ENCODE measurements at regions not wholly inside any gene's neighbourhood (a gene's known extent, or its start where the extent isn't known, plus 50 kb on each side); places are given as distances from the start of the nearest gene placed in this dataset.
"Not testable (repeated sequence)": the region's sequence is repeated elsewhere in the genome, so short reads cannot be mapped to it uniquely, and the experiment has no call there.

DNA sequence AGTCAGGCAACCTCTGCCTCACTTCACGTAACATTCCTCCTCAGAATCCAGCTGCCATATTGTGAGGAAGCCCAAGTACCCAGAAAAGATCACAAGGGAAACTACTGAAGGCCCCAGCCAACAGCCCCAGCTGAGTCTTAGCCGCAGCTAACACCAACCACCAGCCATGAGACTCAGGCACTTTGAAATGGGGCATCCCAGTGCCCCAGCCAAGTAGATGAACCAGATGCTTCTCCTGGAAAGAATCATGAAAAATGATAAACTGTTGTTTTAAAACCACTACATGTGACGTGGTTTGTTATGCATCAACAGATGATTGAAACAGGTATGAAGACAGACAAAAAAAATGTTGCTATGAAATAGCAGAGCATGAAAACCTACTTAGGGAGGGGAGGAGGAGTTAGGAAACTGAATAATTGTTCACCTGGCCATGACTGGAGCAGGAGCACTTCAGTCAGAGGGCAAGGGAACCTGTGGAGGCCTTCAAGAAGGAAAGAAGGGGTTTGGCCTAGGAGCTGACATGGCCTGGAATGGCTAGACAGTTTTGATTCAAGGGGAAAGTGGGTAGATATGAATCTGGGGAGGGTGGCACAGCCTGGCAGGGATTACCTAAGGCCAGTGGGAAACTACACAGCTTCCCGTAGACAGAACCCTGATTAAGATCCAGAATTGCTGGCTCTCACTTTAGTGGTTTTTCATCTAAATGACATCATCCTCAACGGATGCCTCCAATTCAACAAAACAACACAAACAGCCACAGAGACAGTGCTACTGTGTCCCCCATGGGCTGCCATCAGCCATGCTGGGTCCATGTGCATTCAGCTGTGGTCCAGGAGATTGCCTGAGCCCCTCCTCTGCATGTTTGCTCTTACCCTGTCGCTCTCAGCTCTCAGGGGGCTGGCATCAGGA is 211.6 kb downstream of the SYK start:
- no peaks in the 10 kb centered on the region for H3K27me3 ChIP-seq
- WGBS, 4 donors, result 88 to 96% (median 91%) methylated on average over 4 to 6 of the region's 6 CpGs
- no peaks in the 10 kb centered on the region for H3K9me3 ChIP-seq (replicated peaks in 1 of 3)
- no peak overlapping the region for H3K4me3 ChIP-seq
- TF ChIP-seq, protein P1, sequence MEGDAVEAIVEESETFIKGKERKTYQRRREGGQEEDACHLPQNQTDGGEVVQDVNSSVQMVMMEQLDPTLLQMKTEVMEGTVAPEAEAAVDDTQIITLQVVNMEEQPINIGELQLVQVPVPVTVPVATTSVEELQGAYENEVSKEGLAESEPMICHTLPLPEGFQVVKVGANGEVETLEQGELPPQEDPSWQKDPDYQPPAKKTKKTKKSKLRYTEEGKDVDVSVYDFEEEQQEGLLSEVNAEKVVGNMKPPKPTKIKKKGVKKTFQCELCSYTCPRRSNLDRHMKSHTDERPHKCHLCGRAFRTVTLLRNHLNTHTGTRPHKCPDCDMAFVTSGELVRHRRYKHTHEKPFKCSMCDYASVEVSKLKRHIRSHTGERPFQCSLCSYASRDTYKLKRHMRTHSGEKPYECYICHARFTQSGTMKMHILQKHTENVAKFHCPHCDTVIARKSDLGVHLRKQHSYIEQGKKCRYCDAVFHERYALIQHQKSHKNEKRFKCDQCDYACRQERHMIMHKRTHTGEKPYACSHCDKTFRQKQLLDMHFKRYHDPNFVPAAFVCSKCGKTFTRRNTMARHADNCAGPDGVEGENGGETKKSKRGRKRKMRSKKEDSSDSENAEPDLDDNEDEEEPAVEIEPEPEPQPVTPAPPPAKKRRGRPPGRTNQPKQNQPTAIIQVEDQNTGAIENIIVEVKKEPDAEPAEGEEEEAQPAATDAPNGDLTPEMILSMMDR (IDR thresholded peaks at IDR 0.05), result no peak
- TF ChIP-seq POLR2A (IDR thresholded peaks at IDR 0.05), result no peak
- no peak for DNase-seq
- intact Hi-C loops (cut with DNase I), result no loop called here
- H3K27ac ChIP-seq, result no peak overlapping the region
- H3K4me1 ChIP-seq (replicated peaks in 1 of 2), result no peaks in the 10 kb centered on the region
- H3K36me3 ChIP-seq (replicated peaks in 1 of 2), result no peaks in the 10 kb centered on the region

DNA sequence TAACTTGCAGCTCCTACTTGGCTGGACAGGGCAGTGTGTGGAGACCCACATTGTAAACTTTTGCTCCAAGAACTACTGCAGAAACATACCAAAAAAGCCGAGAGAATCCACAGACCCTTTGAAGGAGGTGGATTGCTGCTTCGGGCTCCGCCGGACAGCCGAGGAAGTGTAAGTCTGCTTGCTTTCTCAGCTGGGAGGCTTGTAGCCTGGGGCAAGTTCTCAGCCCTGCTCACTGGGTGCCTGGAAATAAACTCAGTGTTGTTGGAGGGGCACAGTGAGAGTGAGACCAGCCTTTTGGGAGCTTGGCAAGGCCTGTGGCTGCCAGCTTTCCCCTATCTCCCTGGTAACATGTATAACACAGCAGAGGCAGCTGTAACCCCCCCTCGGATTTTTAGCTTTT is 215.6 kb downstream of the SYK start:
- TF ChIP-seq, protein P1 (IDR thresholded peaks at IDR 0.05), result no peak
- no peak for TF ChIP-seq POLR2A (IDR thresholded peaks at IDR 0.05)
- DNase-seq, result no peak
- Histone ChIP-seq H3K4me3 (no peak overlapping the region), H3K27ac (no peak overlapping the region), H3K36me3 (replicated peaks in 1 of 2) (no peaks in the 10 kb centered on the region), H3K4me1 (replicated peaks in 1 of 2) (no peaks in the 10 kb centered on the region), H3K27me3 (no peaks in the 10 kb centered on the region), H3K9me3 (replicated peaks in 1 of 3) (no peaks in the 10 kb centered on the region)
- intact Hi-C loops (cut with DNase I), result no loop called here
- 81 to 95% (median 86%) methylated on average over 6 of the region's 6 CpGs for WGBS, 4 donors

DNA sequence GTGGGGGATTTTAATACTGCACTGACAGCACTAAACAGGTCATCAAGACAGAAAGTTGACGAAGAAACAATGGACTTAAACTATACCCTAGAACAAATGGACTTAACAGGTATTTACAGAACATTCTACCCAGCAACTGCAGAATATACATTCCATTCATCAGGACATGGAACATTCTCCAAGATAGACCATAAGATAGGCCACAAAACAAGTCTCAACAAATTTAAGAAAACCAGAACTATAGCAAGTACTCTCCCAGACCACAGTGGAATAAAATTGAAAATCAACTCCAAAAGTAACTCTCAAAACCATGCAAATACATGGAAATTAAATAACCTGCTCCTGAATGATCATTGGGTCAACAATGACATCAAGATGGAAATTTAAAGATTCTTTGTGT is 218.3 kb downstream of the SYK start:
- WGBS, 4 donors, result 83 to 100% (median 85%) methylated on average over 1 of the region's 1 CpG
- intact Hi-C loops (cut with DNase I); H3K27ac ChIP-seq; H3K4me3 ChIP-seq; H3K27me3 ChIP-seq; H3K4me1 ChIP-seq (replicated peaks in 1 of 2); DNase-seq; H3K9me3 ChIP-seq (replicated peaks in 1 of 3); H3K36me3 ChIP-seq (replicated peaks in 1 of 2): not testable (repeated sequence)

DNA sequence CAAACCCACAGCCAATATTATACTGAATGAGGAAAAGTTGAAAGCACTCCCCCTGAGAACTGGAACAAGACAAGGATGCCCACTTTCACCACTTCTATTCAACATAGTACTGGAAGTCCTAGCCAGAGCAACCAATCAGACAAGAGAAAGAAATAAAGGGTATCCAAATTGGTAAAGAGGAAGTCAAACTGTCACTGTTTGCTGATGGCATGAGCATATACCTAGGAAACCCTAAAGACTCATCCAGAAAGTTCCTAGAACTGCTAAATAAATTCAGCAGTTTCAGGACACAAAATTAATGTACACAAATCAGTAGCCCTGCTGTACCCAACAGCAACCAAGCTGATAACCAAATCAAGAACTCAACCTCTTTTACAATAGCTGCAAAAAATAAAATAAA is 220.0 kb downstream of the SYK start:
- H3K4me3 ChIP-seq; H3K9me3 ChIP-seq (replicated peaks in 1 of 3); intact Hi-C loops (cut with DNase I); H3K36me3 ChIP-seq (replicated peaks in 1 of 2); H3K4me1 ChIP-seq (replicated peaks in 1 of 2); H3K27me3 ChIP-seq; H3K27ac ChIP-seq; DNase-seq: not testable (repeated sequence)

DNA sequence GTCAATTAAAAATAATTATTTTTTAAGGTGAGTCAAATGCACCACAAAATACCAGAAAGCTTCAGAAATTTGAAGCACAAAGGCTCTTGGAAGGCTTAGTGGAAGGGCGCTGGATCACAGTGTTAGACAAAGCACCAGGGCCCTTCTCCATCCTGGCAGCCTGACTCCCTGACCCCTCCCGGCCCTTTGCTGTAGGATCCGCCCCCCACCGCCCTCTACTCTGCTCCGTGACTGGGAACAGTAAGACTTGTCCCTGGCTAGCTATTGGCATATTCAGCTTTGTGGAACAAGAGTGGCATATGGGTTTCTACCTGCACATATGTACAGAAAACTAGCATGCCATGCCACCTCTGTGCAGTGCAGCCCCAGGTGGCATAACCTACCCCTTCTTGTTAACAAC is 222.1 kb downstream of the SYK start:
- Histone ChIP-seq H3K36me3 (replicated peaks in 1 of 2) (no peaks in the 10 kb centered on the region), H3K27ac (no peak overlapping the region), H3K4me1 (replicated peaks in 1 of 2) (no peaks in the 10 kb centered on the region), H3K27me3 (no peaks in the 10 kb centered on the region), H3K9me3 (replicated peaks in 1 of 3) (no peaks in the 10 kb centered on the region), H3K4me3 (no peak overlapping the region)
- no peak for DNase-seq
- intact Hi-C loops (cut with DNase I), result no loop called here
- TF ChIP-seq, protein P1 (IDR thresholded peaks at IDR 0.05), result no peak
- TF ChIP-seq POLR2A (IDR thresholded peaks at IDR 0.05), result no peak
- WGBS, 4 donors, result 83 to 90% (median 86%) methylated on average over 4 to 5 of the region's 5 CpGs
